G401.6 (cell line): ENCODE measurements at regions not wholly inside any gene's neighbourhood (a gene's known extent, or its start where the extent isn't known, plus 50 kb on each side); places are given as distances from the start of the nearest gene placed in this dataset.

Source experiments
- FAIRE-seq: peaks from 2 replicates; lab custom pipeline; 2012; peaks lifted over from hg19 to GRCh38; lab: Jason Lieb, UNC

- no peak for FAIRE-seq
These were observed 69.0 kb downstream of the KIF2B start for GRCh38 chr17:53891726-53892125.

GRCh38 chr17:53892222-53892621 lies 69.5 kb downstream of the KIF2B start:
- FAIRE-seq, result no peak

DNA sequence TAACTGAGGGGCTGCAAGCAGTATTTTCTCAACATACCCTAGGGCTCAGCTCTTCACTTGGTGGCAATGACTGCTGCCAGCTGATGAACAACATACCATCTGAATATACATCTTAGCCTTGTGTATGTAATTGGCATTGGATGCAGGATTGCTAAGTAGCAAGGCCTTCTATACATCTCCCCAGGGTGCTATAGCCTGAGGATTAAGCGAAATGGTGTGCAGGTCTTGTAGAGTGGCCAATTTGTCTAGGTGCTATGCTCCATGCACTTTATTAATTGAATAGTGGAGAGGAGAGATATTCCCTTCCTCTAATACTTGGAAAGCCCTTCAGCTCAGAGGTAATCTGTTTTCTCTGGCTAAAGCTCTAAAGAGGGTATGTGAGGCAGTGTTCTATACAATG lies 71.9 kb downstream of the KIF2B start:
- no peak for FAIRE-seq

DNA sequence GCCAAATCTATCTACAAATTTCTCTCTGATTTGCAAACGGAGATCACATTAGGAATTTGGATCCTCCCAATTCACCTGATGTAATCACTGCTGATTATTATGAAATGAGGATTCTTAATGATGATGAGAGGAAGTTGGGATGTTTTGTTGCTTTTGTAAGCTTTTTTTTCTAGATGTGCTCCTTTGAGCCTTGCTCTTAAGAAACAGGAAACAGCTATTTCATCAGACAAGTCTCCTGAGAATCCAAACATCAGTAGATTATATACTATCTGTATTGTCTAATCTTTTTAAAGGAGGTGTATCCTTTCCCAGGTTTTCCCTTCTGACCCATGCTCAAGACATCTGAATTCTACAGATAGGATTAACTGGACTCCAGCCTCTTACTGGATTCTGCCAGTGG lies 73.3 kb downstream of the KIF2B start:
- no peak for FAIRE-seq

DNA sequence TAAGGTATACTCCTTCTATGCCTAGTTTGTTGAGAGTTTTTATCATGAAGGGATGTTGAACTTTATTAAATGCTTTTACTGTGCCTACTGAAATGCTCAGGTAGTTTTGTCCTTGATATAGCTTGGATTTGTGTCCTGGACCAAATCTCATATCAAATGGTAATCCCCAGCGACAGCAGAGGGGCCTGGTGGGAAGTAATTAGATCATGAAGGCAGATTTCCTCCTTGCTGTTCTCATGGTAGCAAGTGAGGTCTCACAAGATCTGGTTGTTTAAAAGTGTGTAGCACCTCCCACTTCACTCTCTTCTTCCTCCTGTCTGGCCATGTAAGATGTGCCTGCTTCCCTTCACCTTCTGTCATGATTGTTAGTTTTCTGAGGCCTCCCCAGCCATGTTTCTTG lies 78.2 kb downstream of the KIF2B start:
- no peak for FAIRE-seq

DNA sequence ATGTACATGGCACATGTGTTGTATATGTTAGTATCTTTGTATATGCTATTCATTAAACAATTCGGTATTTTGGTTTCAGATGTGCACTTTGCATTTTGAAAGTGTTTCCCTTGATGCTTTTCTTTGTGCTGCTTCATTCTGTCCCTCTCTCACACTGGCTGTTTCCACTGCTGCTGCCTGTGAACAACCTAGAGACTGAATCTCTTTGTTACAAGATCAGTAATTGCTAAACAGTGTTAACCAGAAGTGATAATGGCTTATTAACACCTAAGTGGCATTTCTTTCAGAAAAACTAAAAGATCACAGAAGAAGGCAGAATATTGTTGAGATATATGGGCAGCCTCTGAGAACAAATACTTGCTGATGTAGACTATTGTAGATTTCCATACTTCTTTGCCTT lies 84.7 kb downstream of the KIF2B start:
- FAIRE-seq, result no peak

GRCh38 chr17:53909802-53910201 lies 87.1 kb downstream of the KIF2B start:
- FAIRE-seq, result peak; percentile 63

DNA sequence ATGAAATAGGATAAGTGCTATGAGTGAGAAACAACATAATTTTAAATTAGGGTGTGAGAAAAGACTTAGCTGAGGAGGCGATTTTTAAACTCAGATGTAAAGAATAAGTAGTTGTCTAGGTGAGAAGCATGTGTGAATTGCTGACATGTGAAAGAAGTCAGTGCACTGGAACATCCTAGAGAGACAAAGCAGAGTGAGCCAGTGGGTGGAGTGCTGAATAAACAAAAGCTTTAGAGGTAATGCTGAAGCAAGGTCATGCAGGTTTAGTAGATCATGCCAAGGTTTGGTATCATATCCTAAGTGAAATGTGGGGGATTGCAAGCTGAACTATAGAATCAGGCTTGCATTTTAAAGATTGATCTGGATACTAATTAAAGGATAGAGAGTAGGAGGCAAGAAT lies 89.4 kb downstream of the KIF2B start:
- FAIRE-seq, result no peak

DNA sequence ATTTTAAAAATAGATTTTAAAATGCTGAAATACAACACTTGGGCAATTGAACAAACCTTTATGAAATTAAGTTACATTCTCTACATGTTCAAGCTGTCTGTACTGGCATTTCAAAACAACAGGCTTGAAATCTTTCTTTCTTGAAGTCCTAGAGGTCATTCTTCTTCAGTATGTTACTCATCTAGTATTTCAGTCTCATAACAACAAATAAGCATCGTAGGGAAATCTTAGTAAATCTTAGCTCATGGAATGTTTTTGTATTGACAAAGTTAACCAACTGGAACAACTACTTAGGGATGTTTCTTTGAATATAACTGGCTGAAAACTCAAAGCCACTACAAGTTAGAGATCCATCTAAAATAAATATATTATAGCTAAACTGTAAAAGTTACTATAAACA lies 96.6 kb downstream of the KIF2B start:
- no peak for FAIRE-seq

- FAIRE-seq, result no peak
These were observed 102.1 kb downstream of the KIF2B start for GRCh38 chr17:53924530-53925455.

GRCh38 chr17:53932386-53932785 lies 109.7 kb downstream of the KIF2B start:
- FAIRE-seq, result no peak

GRCh38 chr17:53934931-53935330 lies 112.2 kb downstream of the KIF2B start:
- FAIRE-seq, result no peak

DNA sequence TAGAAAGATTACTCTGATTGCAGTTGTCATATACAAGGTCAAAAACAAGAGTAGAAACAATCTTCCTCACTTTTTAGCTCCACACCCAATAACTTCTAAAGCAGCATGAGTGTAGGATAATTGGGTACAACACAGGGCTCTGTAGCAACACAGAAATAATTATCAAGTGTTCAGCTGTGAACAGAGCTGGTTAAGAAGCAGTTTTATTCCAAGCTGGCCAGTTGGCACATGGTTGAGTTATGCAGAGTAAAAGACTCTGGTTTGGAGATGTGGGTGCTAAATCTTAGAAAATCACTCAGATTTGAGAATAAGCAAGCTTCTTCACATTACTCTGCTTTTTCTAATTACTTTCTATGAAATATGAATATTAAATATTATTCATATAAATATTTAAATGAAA lies 118.5 kb downstream of the KIF2B start:
- no peak for FAIRE-seq

DNA sequence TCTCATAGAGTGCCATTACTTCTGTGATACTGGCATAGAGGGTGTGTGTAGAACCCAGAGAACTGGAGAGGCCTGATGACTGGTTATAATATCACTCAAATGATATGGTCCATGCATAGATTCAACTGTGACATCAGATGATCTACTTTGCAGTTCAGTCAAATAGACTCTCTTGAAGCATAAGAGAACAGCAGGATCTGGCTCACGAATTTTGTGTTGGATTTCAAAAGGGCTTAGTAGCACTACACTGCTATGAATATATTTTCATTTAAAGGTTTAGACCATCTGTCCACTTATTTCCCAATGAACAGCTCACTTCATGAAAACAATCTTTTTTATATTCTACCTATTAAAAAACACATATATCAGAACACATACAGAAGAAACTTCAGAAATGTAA lies 119.7 kb downstream of the KIF2B start:
- FAIRE-seq, result no peak

GRCh38 chr17:53942898-53943297 lies 120.2 kb downstream of the KIF2B start:
- FAIRE-seq, result no peak

GRCh38 chr17:53948323-53948722 lies 125.6 kb downstream of the KIF2B start:
- FAIRE-seq, result peak; percentile 51

GRCh38 chr17:53949473-53950090 lies 126.9 kb downstream of the KIF2B start:
- FAIRE-seq, result no peak

- no peak for FAIRE-seq
These were observed 127.6 kb downstream of the KIF2B start for GRCh38 chr17:53950207-53950857.

- no peak for FAIRE-seq
These were observed 128.1 kb downstream of the KIF2B start for GRCh38 chr17:53950858-53951250.

DNA sequence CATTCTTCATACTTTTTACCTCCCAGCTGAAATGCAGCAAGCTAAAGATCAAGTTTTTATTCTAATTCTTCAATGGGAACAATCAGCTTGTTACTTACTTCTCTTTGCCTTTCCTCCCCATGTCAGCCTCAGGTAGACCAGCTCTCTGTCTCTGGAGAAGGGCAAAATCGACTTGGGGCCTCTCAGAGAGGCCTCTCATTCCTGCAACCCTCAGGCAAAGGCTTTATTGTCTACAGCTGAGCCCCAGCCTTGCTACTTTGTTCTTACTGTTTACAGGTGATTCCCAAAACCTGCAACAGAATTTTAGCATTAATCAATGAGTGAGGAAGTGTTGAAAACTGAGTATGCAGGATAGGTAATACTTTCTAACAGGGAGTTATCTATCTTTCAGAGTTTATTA lies 148.6 kb downstream of the KIF2B start:
- no peak for FAIRE-seq

DNA sequence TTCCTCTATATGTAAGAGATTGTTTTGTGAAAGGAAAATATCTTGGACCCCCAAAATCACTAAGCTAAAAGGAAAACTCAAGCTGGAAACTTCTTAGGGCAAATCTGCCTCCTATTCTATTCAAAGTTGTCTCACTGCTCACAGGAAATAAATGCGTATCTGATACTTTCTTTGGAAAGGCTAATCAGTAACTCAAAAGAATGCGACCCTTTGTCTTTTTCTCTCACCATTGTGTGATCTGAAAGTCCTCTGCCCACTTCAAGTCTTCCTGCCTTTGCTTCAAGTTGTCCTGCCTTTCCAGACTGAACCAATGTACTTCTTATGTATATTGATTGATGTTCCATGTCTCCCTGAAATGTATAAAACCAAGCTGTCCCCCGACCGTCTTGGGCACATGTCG lies 157.3 kb downstream of the KIF2B start:
- FAIRE-seq, result no peak

DNA sequence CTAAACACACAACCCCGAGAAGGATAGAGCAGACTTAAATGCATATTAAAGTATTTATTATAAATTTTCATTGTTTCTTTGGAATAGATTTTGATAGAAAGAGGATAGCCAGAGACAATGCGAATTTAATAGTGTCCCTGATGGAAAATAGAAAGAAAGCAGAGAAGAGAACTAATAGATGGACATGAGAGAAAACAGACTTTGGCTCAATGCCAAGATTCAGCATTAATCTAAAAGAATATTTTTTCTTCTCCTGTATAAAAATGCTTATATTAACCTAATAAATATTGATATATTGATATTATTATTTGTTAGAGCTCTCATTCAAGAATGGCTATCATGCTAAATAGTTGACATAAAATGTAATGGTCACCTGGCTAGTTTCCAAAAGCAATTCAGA lies 173.4 kb downstream of the KIF2B start:
- FAIRE-seq, result no peak

DNA sequence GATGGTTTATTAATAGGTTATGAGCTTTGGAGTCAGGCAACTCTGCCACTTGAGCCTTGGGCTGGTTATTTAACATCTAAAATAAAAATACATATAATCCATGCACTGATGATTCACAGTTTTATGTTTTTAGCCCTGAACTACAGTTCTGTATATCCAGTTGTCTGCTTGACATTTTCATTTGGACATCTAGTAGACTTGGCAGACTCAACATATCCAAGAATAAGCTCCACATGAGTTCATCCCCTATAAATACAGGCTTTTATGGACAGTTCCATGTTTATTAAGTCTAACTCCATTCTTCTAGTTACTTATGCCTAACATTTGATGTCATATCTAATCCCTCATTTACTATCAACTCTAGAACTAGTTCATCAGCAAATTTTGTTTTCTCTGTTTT lies 174.2 kb downstream of the KIF2B start:
- no peak for FAIRE-seq
